GM18858 (cell line): ENCODE measurements at regions not wholly inside any gene's neighbourhood (a gene's known extent, or its start where the extent isn't known, plus 50 kb on each side); places are given as distances from the start of the nearest gene placed in this dataset.
"Not testable (repeated sequence)": the region's sequence is repeated elsewhere in the genome, so short reads cannot be mapped to it uniquely, and the experiment has no call there.

Experiments
- ATAC-seq: cut with Tn5 transposase; IDR thresholded peaks from one replicate; pipeline ENCODE4 v1.9.1; 2021; ENCODE audit not compliant: unreplicated experiment

DNA sequence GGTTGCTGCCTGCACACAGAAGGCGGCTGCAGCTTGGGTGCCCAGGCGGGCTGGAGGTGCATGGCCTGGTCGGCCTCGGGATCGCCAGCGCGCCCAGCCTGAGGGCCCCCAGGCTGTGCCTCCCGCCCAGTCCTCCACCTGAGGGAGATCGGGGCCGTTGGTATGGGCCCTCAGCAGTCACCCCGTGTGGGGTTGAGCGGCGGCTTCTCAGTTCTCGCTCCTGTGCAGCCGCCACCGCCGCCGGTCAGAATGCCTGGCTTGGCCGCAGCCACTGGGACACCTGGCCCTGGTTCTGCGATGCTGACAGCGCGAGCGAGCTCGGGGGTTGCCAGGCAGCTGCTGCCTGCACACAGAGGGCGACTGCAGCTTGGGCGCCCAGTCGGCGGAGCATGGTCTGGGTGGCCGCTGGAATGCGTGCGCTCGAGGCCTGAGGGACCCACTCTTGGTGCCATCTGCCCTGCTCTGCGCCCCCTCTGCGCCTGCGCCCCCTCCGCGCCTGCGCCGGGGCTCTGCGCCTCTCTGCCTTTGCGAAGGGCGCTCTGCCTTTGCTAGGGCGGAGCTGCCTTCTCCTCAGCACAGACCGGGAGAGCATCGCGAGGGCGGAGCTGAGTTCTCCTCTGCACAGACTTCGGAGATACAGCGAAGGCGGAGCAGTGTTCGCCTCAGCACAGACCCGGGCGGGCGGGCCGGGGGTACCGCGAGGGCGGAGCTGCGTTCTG is 84.6 kb upstream of the ZNG1F start:
- ATAC-seq = peak; percentile 100

DNA sequence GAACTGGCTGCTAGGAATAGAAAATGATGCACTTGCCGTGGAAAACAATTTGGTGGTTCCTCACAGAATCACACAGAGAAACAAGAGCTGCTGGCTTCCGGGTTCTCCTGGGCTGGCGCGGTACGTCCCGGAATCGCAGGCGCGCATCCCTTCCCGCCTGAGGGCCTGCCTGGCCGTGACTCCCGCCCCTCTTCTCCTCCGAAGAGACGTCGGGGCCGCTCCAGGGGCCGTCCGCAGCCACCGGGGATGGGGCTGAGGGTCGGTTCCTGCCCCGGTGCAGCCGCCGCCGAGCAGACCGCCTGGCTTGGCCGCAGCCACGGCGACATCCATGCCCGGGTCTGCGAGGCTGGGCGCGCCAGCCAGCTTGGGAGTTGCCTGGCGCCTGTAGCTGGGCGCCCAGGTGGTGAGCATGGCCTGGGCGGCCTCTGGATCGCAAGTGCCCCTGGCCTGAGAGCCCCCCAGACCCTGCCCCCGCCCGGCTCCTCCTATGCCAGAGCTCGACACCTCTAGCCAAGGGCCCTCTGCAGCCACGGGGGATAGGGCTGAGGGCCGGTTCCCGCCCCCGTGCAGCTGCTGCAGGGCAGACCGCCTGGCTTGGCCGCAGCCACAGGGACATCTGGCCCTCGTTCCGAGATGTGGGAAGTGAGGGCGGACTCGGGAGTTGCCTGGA is 83.9 kb upstream of the ZNG1F start:
- peak; percentile 38 for ATAC-seq

DNA sequence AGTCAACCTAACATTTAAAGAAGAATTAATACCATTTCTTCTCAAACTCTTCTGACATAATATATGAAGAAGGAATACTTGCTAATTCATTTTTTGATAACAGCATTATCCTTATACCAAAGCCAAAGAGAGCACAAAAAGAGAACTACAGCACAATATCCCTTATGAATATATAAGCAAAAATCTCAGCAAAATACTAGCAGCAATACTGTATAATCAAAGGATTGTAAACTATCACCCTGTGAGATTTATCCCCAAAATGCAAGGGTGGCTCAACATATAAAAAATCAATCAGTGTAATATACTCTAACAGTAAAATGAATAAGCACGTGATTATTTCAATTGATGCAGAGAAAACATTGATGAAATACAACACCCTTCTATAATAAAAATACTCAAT is 81.9 kb upstream of the ZNG1F start:
- not testable (repeated sequence) for ATAC-seq

DNA sequence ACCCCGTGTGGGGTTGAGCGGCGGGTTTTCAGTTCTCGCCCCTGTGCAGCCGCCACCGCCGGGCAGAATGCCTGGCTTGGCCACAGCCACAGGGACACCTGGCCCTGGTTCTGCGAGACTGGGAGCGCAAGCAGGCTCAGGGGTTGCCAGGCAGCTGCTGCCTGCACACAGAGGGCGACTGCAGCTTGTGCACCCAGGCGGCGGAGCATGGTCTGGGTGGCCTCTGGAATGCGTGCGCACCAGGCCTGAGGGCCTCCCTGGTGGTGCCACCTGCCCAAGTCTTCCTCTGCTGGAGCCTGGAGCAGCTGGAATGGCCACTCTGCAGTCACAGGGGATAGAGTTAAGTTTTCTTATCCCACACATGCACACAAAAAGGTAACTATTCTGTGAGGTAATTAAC is 80.4 kb upstream of the ZNG1F start:
- not testable (repeated sequence) for ATAC-seq

DNA sequence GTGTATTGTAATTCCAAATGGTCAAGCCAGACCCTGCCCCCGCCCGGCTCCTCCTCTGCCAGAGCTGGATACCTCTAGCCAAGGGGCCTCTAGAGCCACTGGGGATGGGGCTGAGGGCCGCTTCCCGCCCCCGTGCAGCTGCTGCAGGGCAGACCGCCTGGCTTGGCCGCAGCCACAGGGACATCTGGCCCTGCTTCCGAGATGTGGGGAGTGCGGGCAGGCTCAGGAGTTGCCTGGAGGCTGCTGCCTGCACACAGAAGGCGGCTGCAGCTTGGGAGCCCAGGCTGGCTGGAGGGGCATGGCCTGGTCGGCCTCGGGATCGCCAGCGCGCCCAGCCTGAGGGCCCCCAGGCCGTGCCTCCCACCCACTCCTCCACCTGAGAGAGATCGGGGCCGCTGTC is 79.9 kb upstream of the ZNG1F start:
- ATAC-seq = not testable (repeated sequence)

DNA sequence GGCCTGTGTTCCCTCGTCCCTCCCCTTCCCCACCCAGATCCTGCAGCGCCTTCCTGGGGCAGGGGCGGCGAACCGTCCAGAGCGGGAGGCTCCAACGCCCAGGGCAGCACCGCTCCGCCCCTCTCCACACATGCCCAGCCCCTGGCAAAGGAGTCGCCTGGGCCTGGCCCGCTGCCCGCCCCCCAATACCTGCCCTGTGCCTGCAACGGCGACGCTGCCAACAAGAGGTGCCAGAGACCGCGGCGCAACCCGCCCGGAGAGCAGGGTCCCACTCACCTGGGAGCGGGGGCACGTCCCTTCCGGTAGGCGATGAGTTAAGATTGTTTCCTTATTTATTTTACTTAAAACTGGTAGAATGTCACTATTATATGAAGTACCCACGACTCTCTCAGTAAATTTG is 77.5 kb upstream of the ZNG1F start:
- ATAC-seq = not testable (repeated sequence)

DNA sequence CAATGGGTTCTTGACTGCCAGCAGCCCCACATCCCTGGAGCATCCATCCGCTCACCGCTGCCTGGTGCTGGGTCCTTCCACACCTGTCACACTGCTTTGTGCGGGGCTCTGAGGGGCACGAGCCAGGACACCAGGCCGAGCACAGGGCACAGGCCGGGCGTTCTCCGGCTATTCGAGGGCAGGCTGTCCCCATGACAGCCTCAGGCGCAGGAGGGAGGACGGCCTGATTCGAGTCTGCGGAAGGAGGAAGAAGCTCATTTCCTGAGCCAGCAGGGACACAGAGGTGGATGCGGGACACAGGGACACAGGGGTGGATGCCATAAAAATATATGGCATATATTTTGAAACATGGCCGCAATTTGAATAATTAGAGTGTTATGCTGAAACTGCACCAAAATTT is 76.9 kb upstream of the ZNG1F start:
- ATAC-seq = not testable (repeated sequence)

DNA sequence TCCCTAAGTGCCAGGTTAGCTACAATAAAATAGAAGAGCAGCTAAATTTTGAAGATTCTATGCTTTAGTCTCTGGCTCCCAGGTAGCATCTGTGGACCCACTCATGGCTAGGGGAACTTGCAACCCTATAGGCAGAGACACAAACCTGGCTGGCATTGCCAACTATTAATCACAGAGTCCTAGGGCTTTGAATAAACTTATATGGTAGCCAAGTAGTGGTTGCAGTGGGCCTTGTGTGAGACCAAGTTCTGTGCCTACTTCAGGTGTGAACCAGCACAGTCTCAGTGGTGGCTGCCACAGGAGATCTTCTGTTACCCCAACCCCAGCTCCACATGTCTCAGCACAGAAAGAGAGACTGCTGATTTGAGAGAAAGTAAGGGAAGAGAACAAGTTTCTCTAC is 62.9 kb upstream of the ZNG1F start:
- not testable (repeated sequence) for ATAC-seq

DNA sequence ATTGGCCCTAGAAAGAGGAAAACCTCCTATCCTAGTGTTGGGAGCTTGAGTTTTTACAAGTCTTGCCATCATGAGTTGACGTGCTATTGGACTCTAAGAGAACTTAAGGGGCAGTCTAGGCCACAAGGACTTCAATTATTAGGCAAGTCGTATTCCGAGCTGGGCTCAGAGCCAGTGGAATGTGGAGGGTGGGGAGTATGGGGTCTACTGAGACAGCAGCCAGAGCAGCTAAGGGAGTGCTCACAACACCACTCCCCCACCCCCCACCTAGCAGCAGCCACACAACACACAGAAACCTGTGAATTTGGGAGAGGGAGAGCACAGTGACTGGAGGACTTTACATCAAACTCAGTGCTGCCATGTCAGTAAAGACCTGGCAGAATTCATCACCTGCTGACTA is 62.0 kb upstream of the ZNG1F start:
- ATAC-seq = not testable (repeated sequence)

DNA sequence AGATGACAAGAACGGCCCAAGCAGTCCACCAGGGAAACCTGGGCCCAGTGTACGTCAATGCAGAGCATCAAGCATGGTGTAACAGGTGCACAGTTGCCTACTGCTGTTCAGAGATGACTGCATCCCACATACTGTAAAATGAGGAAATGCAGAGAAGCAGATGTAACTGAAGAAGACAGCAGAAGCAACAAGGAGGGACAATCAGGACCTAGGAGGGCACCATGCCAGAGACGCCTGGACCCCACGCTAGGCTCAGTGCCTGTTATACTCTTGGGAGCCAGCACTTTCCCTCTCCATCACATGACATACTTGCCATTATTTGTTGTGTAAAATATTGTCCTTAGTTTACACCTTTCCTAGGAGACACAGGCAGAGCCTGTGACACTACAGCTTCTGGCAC is 57.6 kb upstream of the ZNG1F start:
- not testable (repeated sequence) for ATAC-seq
